Activated CD4-positive, alpha-beta memory T cell treated with anti-CD3 and anti-CD28 coated beads for 36 hours (primary cell): ENCODE measurements at regions not wholly inside any gene's neighbourhood (a gene's known extent, or its start where the extent isn't known, plus 50 kb on each side); places are given as distances from the start of the nearest gene placed in this dataset.

Experiments
- CTCF ChIA-PET: fragments of 350-600 bp; sonication (Branson Sonifier 250); formaldehyde crosslinking; loops from one replicate; lab custom pipeline; 2021; ENCODE audit warnings: antibody characterized with exemption, inconsistent platforms; lab: Charles Lee
- POLR2A ChIA-PET: fragments of 350-600 bp; sonication (Branson Sonifier 250); formaldehyde crosslinking; loops from one replicate; lab custom pipeline; 2021; ENCODE audit warnings: antibody characterized with exemption; lab: Charles Lee
- DNase-seq: peaks from one replicate; pipeline ENCODE4 v3.0.0-alpha.2; 2020
- H3K27ac Mint-ChIP-seq: one replicate; pipeline ENCODE4 v1.8.0; 2021; ENCODE audit warnings: mixed read lengths
- H3K27me3 Mint-ChIP-seq: one replicate; pipeline ENCODE4 v1.8.0; 2021; ENCODE audit warnings: mixed read lengths
- H3K36me3 Mint-ChIP-seq: one replicate; pipeline ENCODE4 v1.8.0; 2021; ENCODE audit warnings: mixed read lengths
- H3K4me1 Mint-ChIP-seq: one replicate; pipeline ENCODE4 v1.8.0; 2021; ENCODE audit warnings: low read depth, mixed read lengths
- H3K4me3 Mint-ChIP-seq: one replicate; pipeline ENCODE4 v1.8.0; 2021; ENCODE audit warnings: mild to moderate bottlenecking, mixed read lengths
- H3K9me3 Mint-ChIP-seq: one replicate; pipeline ENCODE4 v1.8.0; 2021; ENCODE audit warnings: mixed read lengths
- intact Hi-C: fragments of 100-400 bp; cut with micrococcal nuclease; formaldehyde crosslinking; loops from one replicate; pipeline ENCODE4 v1.15.1; 2023

DNA sequence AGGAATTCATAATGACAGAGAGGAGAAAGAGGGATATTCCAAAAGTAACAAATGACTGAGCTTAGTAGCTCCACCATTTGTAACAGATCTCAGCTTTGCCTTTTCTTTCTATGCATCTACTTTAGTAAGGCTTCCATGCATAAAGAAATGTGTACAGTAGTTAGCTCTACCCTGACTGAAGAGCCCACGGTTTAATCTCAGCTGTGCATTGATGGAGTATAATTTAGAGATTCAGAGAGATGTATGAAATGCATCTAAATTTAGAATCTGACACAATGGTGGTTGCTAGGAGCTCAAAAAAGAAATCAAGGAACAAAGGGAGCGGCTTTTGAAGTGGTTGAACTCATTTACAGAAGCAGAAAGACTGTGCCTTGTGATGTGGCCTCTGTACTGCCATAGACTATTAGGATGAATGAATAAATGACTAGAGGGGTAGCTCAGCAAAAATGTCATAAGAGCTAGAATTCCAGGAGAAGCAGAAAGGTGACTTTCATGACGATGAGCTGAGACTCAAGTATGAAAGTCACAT, 838.6 kb downstream of the RPS29 start:
- H3K4me3 Mint-ChIP-seq = no peak overlapping the region
- H3K9me3 Mint-ChIP-seq = peaks cover 2% of the 10 kb centered on the region
- no peak overlapping the region for H3K27ac Mint-ChIP-seq
- no peak for DNase-seq
- ChIA-PET CTCF (no interaction called here), POLR2A (no interaction called here)
- intact Hi-C loops = no loop called here
- H3K36me3 Mint-ChIP-seq = no peaks in the 10 kb centered on the region
- H3K4me1 Mint-ChIP-seq = no peaks in the 10 kb centered on the region
- H3K27me3 Mint-ChIP-seq = no peaks in the 10 kb centered on the region

DNA sequence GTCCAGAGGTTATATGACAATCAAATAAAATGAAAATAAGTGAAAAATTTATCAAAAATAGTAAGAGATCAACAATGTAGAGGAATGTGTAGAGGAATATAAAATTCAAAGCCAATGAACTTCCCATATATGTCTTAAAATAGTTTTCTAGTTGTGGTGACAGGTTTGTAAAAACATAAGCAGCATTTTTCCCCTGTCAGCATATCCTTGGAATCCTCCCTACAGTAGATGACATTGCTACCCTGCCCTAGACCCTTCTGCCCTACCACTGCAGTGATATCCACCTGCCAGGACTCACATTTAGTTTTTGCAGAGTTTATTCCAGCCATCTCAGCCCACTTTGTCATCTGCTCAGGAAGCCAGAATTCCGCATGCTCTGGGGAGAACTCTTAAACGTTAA, 842.0 kb downstream of the RPS29 start:
- no peak overlapping the region for H3K27ac Mint-ChIP-seq
- intact Hi-C loops = no loop called here
- H3K4me1 Mint-ChIP-seq = no peaks in the 10 kb centered on the region
- ChIA-PET POLR2A (no interaction called here), CTCF (no interaction called here)
- H3K36me3 Mint-ChIP-seq = no peaks in the 10 kb centered on the region
- peaks cover 4% of the 10 kb centered on the region for H3K9me3 Mint-ChIP-seq
- no peaks in the 10 kb centered on the region for H3K27me3 Mint-ChIP-seq
- DNase-seq = no peak
- no peak overlapping the region for H3K4me3 Mint-ChIP-seq

DNA sequence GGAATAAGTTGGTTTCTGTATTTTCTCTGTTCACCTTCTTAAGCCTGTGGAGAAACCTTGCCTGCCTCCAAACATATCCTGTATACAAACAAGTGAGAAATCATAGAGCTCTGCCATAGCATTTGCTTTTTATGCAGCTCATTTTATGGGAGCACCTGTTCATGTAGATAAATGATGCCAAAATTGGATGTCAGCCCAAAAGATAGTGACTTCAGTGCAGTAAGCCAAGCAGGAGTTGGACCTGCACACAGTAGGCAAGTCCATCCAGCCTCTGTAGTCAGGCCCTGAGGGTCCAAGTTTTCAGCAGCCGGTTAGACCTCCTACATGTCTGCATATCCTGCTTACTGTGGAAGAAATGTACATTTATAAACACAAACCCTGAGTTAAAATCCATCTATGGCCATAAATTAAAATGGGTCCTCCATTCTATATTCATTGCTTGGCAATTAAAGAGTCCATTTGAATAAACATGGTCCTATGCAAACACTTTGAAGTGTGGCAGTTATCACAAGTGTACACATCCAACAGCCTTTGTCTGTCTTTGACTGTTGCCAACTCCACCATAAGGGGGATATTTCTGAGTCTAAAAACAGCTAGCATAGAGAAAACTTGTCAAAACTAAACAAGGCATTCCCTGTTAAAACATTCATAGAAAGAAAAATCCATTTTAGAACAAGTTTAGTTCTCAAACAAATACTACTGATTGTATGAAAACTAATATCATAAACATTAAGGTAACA, 847.8 kb downstream of the RPS29 start:
- no peaks in the 10 kb centered on the region for H3K4me1 Mint-ChIP-seq
- no peaks in the 10 kb centered on the region for H3K36me3 Mint-ChIP-seq
- no peak for DNase-seq
- peaks cover 15% of the 10 kb centered on the region for H3K9me3 Mint-ChIP-seq
- CTCF ChIA-PET = no interaction called here
- no peak overlapping the region for H3K27ac Mint-ChIP-seq
- no peaks in the 10 kb centered on the region for H3K27me3 Mint-ChIP-seq
- no peak overlapping the region for H3K4me3 Mint-ChIP-seq
- POLR2A ChIA-PET = no interaction called here
- intact Hi-C loops = no loop called here

DNA sequence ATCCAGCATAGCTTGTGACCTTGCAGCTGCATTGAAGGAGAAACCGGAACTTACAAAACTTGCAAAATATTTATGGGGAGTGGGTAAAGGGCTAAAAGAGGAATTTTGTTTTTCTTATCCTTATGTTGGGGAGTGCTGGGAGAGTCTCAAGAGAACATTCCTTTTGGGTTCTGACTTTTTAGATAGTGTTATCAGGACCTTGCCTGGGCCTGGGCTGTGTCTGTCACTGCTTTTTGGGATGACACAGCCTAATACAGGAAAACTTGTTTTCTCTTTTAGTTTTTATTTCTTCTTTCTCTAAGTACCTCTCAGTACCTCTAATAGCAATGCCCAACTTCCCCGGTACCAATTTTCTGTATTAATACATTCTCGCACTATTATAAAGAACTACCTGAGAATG, 850.6 kb downstream of the RPS29 start:
- no peak for DNase-seq
- H3K36me3 Mint-ChIP-seq = no peaks in the 10 kb centered on the region
- H3K27ac Mint-ChIP-seq = no peak overlapping the region
- H3K4me1 Mint-ChIP-seq = no peaks in the 10 kb centered on the region
- intact Hi-C loops = no loop called here
- ChIA-PET POLR2A (no interaction called here), CTCF (no interaction called here)
- H3K4me3 Mint-ChIP-seq = no peak overlapping the region
- H3K27me3 Mint-ChIP-seq = no peaks in the 10 kb centered on the region
- H3K9me3 Mint-ChIP-seq = peaks cover 19% of the 10 kb centered on the region

DNA sequence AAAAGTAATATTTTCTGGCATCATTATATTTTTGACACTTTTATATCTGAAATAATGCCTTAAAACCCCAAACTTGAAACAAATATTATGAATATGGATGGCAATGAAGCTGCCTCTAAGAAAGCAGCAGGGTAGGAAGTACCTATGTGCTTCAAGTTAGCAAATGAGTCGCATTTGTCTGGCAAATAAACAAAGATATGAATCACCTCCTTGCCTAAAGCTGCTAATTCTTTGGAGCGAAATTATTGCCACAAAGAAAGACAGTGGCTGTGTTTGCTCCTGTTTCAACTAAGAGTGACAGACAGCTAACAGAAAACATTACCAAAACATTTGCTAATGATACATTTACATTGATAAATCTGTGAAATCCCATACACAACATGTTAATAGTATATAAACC, 854.9 kb downstream of the RPS29 start:
- H3K27ac Mint-ChIP-seq = no peak overlapping the region
- ChIA-PET CTCF (no interaction called here), POLR2A (no interaction called here)
- no peaks in the 10 kb centered on the region for H3K36me3 Mint-ChIP-seq
- H3K4me3 Mint-ChIP-seq = no peak overlapping the region
- intact Hi-C loops = no loop called here
- peaks cover 19% of the 10 kb centered on the region for H3K9me3 Mint-ChIP-seq
- no peaks in the 10 kb centered on the region for H3K27me3 Mint-ChIP-seq
- DNase-seq = no peak
- no peaks in the 10 kb centered on the region for H3K4me1 Mint-ChIP-seq

DNA sequence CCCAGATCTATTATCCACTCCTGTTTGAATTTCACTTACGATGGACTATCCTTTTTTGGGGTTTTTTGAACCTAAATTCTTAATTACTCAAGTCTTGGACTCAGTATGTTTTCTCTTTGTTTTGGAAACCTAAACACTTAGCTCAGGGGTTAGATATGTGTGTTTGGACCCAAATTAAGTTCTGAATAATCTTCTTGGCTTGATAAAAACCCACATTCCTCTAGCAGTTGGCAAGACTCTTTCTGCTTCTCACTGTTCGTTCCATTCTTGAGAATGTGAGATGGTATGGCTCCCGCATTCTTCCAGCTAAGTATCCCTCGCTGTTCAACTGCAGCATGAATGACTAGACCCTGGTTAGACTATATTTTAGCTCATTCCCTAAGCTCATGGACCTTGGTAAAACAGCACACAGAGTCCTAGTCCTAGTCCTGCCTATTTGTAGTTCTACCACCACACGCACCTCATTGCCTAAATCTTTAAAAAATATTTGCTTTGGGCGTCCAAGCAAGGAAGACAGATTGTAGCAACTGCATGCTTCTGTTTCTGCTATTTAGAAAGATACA, 860.0 kb downstream of the RPS29 start:
- CTCF ChIA-PET = no interaction called here
- intact Hi-C loops = no loop called here
- DNase-seq = no peak
- Mint-ChIP-seq H3K36me3 (no peaks in the 10 kb centered on the region), H3K4me1 (no peaks in the 10 kb centered on the region), H3K9me3 (no peaks in the 10 kb centered on the region), H3K4me3 (no peak overlapping the region), H3K27ac (no peak overlapping the region), H3K27me3 (no peaks in the 10 kb centered on the region)
- POLR2A ChIA-PET = no interaction called here

DNA sequence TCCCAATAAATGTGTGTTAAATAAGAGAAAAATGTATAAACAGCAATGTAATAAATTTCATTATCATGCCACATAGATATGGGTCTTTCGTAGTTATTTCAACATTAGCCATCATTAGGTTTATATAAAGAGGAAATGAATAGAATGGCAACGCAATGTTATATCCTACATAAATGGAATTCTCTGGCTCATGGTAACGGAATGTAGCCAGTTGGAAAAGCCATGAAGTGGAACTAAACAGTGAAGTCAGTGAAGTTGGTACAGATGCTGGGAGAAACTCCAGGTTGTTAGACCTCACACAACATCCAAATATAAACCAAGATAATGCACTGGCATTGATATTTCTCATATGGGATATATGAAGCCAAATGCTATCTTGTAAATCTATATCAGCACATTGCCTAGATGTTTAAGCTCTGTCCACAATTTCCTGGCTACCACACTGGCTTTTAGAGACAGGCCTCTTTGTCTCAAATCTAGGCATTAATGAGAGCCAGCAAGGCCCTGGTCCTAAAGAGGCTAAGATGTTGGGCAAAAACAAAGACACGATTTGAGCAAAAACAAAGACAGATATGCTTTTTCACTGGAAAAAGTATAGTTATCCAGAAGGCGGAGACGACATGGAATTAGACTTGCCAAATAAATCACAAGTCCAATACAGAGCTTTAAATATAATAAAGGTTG, 861.0 kb downstream of the RPS29 start:
- H3K36me3 Mint-ChIP-seq = no peaks in the 10 kb centered on the region
- H3K9me3 Mint-ChIP-seq = no peaks in the 10 kb centered on the region
- H3K27ac Mint-ChIP-seq = no peak overlapping the region
- no peaks in the 10 kb centered on the region for H3K27me3 Mint-ChIP-seq
- H3K4me1 Mint-ChIP-seq = no peaks in the 10 kb centered on the region
- ChIA-PET CTCF (interaction anchor here (0.6 kb wide), 1 partner anchor 1578 kb away, joined by 3 read pairs; no protein-coding TSS in a partner anchor), POLR2A (no interaction called here)
- intact Hi-C loops = no loop called here
- no peak for DNase-seq
- no peak overlapping the region for H3K4me3 Mint-ChIP-seq

DNA sequence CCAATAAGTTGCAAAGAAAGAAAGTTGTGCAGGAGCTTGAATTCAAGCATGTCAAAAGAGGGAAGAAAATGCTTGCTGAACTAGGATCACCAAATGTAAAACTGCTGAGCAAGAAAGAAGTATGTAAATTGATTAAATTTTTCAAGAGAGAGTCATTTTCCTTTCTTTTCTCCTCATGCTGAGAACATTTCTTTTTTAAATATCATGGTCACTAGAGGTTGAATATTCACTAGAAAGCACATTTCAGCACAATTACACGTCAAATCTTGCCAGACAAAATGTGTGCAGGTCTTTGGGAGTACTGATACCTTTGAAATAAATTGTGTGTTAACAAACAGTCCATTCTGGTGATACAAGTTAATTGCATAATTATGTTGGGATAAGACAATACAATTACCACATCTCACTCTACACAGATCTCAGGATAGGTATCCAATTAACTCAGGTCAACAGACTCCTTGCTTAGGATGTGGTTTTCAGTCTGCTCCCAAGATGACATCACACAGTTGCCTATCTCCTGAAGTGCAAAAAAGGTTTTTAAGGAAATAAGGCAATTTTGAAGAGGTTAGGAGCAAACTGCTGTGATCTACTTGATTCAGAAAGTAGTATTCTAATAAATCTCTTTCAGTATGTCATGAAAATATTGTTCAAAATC, 862.2 kb downstream of the RPS29 start:
- no peaks in the 10 kb centered on the region for H3K36me3 Mint-ChIP-seq
- POLR2A ChIA-PET = no interaction called here
- CTCF ChIA-PET = no interaction called here
- H3K4me3 Mint-ChIP-seq = no peak overlapping the region
- DNase-seq = no peak
- H3K4me1 Mint-ChIP-seq = no peaks in the 10 kb centered on the region
- no peaks in the 10 kb centered on the region for H3K27me3 Mint-ChIP-seq
- no peaks in the 10 kb centered on the region for H3K9me3 Mint-ChIP-seq
- intact Hi-C loops = no loop called here
- no peak overlapping the region for H3K27ac Mint-ChIP-seq

DNA sequence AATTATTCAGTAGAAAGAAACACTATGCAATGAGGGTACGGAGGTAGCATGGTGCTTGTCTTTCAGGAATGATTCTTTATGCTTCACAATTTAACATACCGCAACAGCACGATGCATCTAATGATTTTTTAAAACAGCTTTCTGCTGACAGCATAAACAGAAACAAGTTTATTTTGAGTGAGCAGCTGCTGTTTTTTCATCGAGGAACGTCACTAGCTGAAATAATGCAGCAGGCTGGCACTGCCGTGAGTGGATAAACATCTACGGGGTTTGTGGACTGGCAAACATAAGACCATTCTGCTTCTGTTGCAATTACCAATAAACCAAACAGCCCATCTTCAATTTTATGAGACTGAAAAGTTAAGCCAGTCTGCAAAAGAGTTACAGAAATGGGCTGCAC, 871.8 kb downstream of the RPS29 start:
- H3K36me3 Mint-ChIP-seq = no peaks in the 10 kb centered on the region
- no peak overlapping the region for H3K27ac Mint-ChIP-seq
- no peaks in the 10 kb centered on the region for H3K4me1 Mint-ChIP-seq
- ChIA-PET POLR2A (no interaction called here), CTCF (no interaction called here)
- intact Hi-C loops = no loop called here
- no peaks in the 10 kb centered on the region for H3K27me3 Mint-ChIP-seq
- no peak for DNase-seq
- H3K4me3 Mint-ChIP-seq = no peak overlapping the region
- H3K9me3 Mint-ChIP-seq = peaks cover 6% of the 10 kb centered on the region

DNA sequence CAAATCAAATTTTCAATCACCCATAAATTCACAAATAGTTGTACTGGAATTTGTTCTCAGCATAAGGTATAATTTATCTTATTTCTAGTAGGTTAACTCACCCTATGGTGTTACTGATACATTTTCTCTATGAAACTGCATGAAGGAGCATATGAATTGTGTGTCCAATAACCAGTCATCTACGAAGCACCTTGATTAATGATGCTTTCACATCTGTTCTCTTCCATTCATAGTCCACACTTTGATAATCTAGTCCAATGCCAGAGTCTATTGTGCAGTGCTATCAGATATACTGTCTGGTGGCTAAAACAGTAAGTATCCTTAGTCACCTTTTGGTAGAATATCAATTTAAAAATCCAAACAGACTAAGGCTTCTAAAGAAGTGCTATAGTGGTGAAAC, 876.0 kb downstream of the RPS29 start:
- Mint-ChIP-seq H3K4me3 (no peak overlapping the region), H3K27ac (no peak overlapping the region), H3K9me3 (no peaks in the 10 kb centered on the region), H3K36me3 (no peaks in the 10 kb centered on the region), H3K27me3 (no peaks in the 10 kb centered on the region), H3K4me1 (no peaks in the 10 kb centered on the region)
- ChIA-PET CTCF (no interaction called here), POLR2A (no interaction called here)
- intact Hi-C loops = no loop called here
- DNase-seq = no peak

DNA sequence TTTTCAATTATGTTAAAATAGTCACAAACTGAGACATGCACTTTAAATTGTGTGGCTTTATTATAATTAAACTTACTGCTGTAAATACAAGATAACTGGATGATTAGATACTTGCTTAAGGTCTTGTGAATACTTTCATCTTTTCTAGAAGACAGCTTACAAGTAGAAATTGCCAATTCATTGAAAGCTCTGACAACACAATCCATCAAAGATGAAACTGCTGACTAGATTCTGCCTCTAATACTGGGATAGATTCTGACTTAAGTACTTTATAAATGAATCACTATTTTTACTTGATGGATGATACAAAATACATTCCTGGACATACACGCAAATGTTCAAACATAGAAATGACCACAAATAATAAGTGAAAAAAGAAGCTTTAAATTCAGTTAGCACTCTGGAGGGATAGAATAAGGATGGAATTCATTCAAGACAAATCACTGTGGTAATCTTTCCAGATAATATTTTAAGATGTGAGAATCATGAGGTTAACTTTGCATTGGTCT, 876.8 kb downstream of the RPS29 start:
- no peaks in the 10 kb centered on the region for H3K4me1 Mint-ChIP-seq
- H3K4me3 Mint-ChIP-seq = no peak overlapping the region
- H3K27me3 Mint-ChIP-seq = no peaks in the 10 kb centered on the region
- no peak overlapping the region for H3K27ac Mint-ChIP-seq
- H3K36me3 Mint-ChIP-seq = no peaks in the 10 kb centered on the region
- POLR2A ChIA-PET = no interaction called here
- CTCF ChIA-PET = no interaction called here
- DNase-seq = no peak
- H3K9me3 Mint-ChIP-seq = no peaks in the 10 kb centered on the region
- intact Hi-C loops = no loop called here

DNA sequence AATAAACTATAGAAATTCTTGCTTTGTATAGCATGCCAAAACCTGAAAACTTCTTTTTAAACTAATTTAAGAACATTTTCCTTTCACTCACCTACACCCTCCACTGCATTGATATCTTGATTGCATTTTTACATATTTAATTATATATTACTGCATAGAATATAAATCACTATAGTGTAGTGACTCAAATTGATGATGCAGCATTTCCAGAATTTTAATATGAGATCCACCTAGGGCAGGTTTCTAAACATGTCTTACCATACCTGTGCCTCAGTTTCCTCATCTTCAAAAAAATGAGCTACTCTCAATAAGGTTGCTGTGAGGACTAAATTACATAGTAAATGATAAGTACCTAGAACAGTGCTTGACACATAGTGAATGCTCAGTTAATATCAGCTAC, 881.5 kb downstream of the RPS29 start:
- intact Hi-C loops = no loop called here
- no peaks in the 10 kb centered on the region for H3K27me3 Mint-ChIP-seq
- peaks cover 9% of the 10 kb centered on the region for H3K9me3 Mint-ChIP-seq
- ChIA-PET POLR2A (no interaction called here), CTCF (no interaction called here)
- no peak overlapping the region for H3K27ac Mint-ChIP-seq
- no peak overlapping the region for H3K4me3 Mint-ChIP-seq
- no peaks in the 10 kb centered on the region for H3K4me1 Mint-ChIP-seq
- DNase-seq = no peak
- no peaks in the 10 kb centered on the region for H3K36me3 Mint-ChIP-seq
